Activated CD4-positive, alpha-beta memory T cell treated with anti-CD3 and anti-CD28 coated beads, Interleukin-2, amount 10 ng/mL, durations not matched to agents 7 days and 5 days (primary cell): ENCODE measurements at regions not wholly inside any gene's neighbourhood (a gene's known extent, or its start where the extent isn't known, plus 50 kb on each side); places are given as distances from the start of the nearest gene placed in this dataset.

ENCODE experiments used
- CTCF ChIA-PET: fragments of 350-600 bp; sonication (Branson Sonifier 250); formaldehyde crosslinking; loops from one replicate; lab custom pipeline; 2021; ENCODE audit warnings: antibody characterized with exemption, inconsistent platforms; lab: Charles Lee
- POLR2A ChIA-PET: fragments of 350-600 bp; sonication (Branson Sonifier 250); formaldehyde crosslinking; loops from one replicate; lab custom pipeline; 2021; ENCODE audit warnings: antibody characterized with exemption; lab: Charles Lee
- DNase-seq: peaks from one replicate; pipeline ENCODE4 v3.0.0-alpha.2; 2020
- H3K27ac Mint-ChIP-seq: one replicate; pipeline ENCODE4 v1.8.0; 2021; ENCODE audit warnings: mild to moderate bottlenecking, mixed read lengths
- H3K27me3 Mint-ChIP-seq: one replicate; pipeline ENCODE4 v1.8.0; 2021; ENCODE audit warnings: mixed read lengths
- H3K36me3 Mint-ChIP-seq: one replicate; pipeline ENCODE4 v1.8.0; 2021; ENCODE audit warnings: low read depth, mixed read lengths
- H3K4me1 Mint-ChIP-seq: one replicate; pipeline ENCODE4 v1.8.0; 2021; ENCODE audit warnings: mixed read lengths
- H3K4me3 Mint-ChIP-seq: one replicate; pipeline ENCODE4 v1.8.0; 2021; ENCODE audit warnings: mild to moderate bottlenecking, mixed read lengths
- H3K9me3 Mint-ChIP-seq: one replicate; pipeline ENCODE4 v1.8.0; 2021; ENCODE audit warnings: mixed read lengths

DNA sequence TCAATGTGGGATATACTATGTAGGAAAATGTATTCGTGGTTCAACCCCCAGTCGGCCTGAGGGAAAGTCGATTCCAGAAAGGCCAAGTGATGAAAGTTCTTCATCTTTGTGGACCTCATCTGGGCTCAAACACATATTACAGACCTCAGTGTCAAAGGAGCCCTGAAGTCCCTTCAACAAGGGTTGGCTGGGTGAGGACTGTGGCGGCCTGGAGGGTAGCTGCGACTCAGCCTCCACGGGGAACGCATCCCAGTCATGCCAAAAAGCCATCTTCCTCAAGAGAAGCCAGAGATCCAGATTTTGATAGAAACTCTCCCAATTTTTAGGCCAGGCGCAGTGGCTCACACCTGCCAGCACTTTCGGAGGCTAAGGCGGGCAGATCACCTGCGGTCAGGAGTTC is 158.6 kb upstream of the PTPN1 start:
- Mint-ChIP-seq H3K4me3 (no peak overlapping the region), H3K9me3 (no peaks in the 10 kb centered on the region), H3K27me3 (peaks cover 7% of the 10 kb centered on the region), H3K27ac (no peak overlapping the region), H3K4me1 (peaks cover 45% of the 10 kb centered on the region), H3K36me3 (no peaks in the 10 kb centered on the region)
- POLR2A ChIA-PET: no interaction called here
- no peak for DNase-seq
- CTCF ChIA-PET: no interaction called here

DNA sequence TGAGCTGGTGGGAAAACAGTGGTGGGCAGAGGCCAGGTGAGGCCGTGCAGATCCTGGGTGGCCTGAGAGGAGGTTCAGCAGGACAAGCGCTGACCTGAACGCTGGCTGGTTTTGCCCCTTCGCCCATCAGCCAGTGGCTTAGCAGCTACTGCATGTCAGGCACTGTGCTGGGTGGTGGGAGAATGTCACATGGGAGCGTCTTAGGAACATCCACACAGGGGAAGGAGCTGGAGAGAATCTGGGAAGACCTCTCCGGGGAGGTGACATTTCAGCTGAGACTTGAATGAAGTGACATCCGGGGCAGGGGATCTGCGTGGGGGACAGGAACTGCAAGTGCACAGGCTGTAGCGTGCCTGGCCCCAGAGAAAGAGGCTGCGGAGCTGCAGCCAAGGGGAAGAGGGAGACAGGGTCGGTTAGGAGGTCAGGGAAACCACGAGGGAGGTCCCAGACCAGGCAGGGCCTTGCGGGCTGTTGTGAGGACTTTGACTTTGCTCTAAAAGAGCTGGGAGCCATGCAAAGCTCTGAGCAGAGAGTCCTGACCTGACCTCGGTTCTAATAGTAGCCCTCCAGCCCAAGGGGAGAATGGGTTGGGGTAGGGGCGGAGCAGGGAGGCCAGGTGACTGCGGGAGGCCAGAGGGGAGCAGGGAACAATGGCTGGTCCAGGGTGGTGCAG is 156.8 kb upstream of the PTPN1 start:
- no peak overlapping the region for H3K27ac Mint-ChIP-seq
- no peak for DNase-seq
- no peaks in the 10 kb centered on the region for H3K36me3 Mint-ChIP-seq
- H3K9me3 Mint-ChIP-seq: no peaks in the 10 kb centered on the region
- POLR2A ChIA-PET: no interaction called here
- peaks cover 34% of the 10 kb centered on the region for H3K4me1 Mint-ChIP-seq
- peaks cover 7% of the 10 kb centered on the region for H3K27me3 Mint-ChIP-seq
- no peak overlapping the region for H3K4me3 Mint-ChIP-seq
- CTCF ChIA-PET: no interaction called here

DNA sequence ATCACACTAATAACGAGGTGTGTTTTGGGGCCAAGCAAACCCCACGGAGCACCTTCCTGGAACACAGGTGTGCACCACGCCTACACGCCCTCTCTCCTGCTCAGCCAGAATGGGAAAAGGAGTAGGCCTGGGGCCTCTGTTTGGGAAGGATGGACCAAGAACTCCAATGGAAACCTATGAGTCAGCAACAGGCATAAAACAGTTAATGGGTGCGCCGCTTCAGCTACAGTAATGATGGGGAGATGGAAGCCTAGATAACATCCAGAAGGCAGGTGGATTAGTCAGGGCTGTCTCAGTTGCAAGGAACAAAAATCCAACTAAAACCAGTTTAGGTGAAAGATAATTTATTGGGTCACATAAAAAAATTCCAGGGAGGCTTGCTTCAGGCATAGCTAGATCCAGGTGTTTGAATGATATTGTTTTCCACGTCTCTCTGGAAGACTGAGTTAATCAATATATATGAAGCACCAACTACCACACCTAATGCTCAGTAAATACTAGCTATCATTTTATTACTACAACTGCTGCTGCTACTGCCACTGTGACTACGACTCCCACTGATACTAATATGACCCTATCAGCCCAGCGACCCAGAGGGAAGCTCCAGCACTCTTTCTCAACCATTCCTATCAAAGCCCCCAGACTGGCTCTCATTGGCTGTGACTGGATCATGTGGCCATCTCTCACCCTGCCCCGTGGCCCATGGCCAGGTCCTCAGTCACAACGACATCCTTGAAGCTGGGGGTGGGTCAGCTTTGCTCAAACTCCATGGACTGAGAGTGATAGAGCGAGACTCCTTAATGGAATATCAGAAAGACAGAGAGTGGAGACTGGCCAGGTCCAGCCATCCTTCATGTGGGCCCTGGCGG is 155.2 kb upstream of the PTPN1 start:
- H3K9me3 Mint-ChIP-seq: no peaks in the 10 kb centered on the region
- POLR2A ChIA-PET: no interaction called here
- no peak overlapping the region for H3K4me3 Mint-ChIP-seq
- CTCF ChIA-PET: no interaction called here
- H3K27me3 Mint-ChIP-seq: peaks cover 7% of the 10 kb centered on the region
- H3K4me1 Mint-ChIP-seq: peaks cover 24% of the 10 kb centered on the region
- no peak overlapping the region for H3K27ac Mint-ChIP-seq
- no peak for DNase-seq
- H3K36me3 Mint-ChIP-seq: no peaks in the 10 kb centered on the region

DNA sequence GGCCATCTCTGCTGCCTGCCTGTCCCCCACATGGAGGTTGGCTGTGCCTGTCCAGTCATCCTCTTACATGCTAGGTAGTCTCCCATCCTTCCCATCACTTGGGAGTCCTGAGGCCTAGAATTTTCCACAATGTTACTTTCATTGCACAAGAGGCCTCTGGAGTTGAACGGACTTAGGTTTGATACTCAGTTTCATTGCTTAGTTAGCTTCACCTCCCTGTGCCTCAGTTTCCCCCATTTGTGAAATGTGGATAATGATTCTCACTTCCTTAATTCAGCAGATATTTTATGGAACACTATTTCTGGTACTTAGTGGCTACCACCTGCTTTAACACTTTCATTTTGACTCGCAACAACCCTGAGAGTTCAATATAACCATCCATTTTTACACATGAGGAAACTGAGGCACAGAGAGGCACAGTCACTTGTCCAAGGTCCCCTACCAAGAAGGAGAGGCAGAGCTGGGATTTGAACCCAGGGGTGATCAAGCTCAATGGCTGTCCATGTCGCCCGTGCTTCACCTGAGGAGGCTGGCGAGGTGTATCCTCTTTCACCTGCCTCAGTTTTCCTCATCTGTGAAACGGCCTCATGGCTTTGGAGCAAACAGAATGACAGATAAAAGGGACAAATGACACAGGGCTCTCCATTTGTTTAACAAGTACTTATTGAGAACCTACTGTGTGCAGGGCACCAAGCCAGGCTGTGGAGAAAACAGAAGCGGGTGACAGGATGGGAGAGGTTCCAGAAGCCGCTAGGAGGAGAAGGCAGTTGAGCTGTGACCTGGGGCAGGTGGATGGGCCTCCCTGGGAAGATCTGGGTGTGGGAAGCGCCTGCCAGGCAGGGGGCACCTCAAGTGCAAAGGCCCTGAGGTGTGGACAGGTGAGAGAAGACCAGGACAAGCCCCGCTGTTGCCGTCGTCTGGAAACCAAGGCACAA is 154.3 kb upstream of the PTPN1 start:
- POLR2A ChIA-PET: no interaction called here
- no peaks in the 10 kb centered on the region for H3K36me3 Mint-ChIP-seq
- H3K9me3 Mint-ChIP-seq: no peaks in the 10 kb centered on the region
- H3K27me3 Mint-ChIP-seq: peaks cover 7% of the 10 kb centered on the region
- no peak overlapping the region for H3K4me3 Mint-ChIP-seq
- CTCF ChIA-PET: no interaction called here
- no peak for DNase-seq
- H3K27ac Mint-ChIP-seq: no peak overlapping the region
- H3K4me1 Mint-ChIP-seq: peaks cover 17% of the 10 kb centered on the region

DNA sequence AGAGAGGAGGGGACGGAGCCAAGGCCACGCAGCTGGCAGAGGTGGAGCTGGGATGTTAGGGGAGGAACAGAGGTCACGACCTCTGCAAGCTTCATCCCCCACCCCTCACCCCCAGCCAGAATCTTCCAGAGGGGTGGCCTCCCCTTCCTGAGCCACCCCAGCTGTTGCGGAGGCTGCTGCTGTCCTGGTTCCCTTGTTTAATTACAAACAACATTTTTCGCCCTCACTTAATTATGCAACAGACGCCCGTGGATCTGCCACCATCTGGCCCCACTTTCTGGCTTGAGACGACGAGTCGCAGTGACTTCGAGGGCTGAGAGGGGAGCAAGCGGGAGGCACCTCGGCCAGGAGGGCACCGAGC is 153.7 kb upstream of the PTPN1 start:
- Mint-ChIP-seq H3K9me3 (no peaks in the 10 kb centered on the region), H3K4me3 (no peak overlapping the region), H3K27ac (no peak overlapping the region), H3K4me1 (peaks cover 13% of the 10 kb centered on the region), H3K36me3 (no peaks in the 10 kb centered on the region), H3K27me3 (peaks cover 7% of the 10 kb centered on the region)
- DNase-seq: no peak
- ChIA-PET CTCF (no interaction called here), POLR2A (no interaction called here)

DNA sequence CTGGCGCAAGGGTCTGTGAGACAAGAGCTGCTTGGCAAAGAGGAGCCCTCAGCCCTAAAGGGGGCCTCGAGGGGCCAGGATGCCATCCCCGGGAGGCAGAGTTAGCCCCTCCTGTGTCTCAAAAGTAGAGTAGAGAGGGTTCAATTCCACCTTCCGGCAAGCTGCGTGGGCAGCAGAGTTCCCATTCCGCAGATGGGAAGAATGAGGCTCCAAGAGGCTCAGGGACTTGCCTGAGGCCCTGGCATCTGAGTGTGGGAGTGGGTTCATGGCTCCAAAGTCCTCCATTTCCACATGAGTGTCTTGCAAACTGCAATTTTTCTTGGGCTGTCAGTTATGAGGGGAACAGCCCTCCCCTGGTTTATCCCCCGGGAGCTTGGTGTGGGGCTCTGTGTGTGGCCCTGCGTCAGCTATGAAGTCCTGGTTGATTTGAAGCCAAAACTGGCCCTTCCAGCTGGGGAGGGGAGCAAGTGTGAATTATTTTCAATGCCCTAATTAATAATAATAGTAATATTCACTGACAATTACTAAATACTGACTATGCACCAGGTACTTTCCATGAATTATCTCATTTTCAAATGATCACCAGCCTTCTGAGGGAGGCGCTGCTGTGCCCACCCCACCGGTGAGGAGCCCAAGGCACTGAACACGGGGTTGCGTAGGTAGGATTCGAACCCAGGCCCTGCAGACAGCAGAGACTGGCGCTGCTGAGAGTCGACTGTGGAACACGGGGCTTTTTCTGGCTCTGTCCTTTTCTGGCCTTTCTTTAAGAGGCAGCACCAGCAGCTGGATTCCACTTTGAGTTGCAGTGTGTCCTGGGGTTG is 153.0 kb upstream of the PTPN1 start:
- DNase-seq: no peak
- ChIA-PET CTCF (no interaction called here), POLR2A (interaction anchor here (1.4 kb wide), 1 partner anchor 19 kb away, joined by 3 read pairs; no protein-coding TSS in a partner anchor)
- Mint-ChIP-seq H3K9me3 (no peaks in the 10 kb centered on the region), H3K27me3 (peaks cover 5% of the 10 kb centered on the region), H3K4me1 (peaks cover 13% of the 10 kb centered on the region), H3K27ac (no peak overlapping the region), H3K36me3 (no peaks in the 10 kb centered on the region), H3K4me3 (no peak overlapping the region)

DNA sequence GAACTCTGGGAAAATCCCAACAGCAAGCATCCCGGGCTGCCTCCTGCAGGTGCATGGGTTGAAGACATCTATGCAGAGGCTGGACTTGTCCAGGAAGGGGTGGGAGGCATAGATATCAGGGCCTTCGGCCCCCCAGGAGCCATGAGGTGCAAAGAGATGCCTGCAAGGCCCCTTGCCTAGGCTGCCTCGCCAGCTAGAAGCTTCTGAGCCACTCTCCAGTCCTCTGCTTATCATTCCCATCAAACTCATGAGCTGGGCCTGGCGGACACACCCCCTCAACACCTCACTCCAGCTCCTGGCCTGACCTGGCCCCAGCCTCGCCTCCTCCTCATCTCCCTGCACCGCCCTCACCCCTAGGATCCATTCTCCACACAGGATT is 152.4 kb upstream of the PTPN1 start:
- H3K36me3 Mint-ChIP-seq: no peaks in the 10 kb centered on the region
- ChIA-PET POLR2A (interaction anchor here (1.4 kb wide), 1 partner anchor 19 kb away, joined by 3 read pairs; no protein-coding TSS in a partner anchor), CTCF (no interaction called here)
- H3K4me1 Mint-ChIP-seq: peaks cover 8% of the 10 kb centered on the region
- no peaks in the 10 kb centered on the region for H3K27me3 Mint-ChIP-seq
- no peak for DNase-seq
- no peak overlapping the region for H3K4me3 Mint-ChIP-seq
- no peak overlapping the region for H3K27ac Mint-ChIP-seq
- no peaks in the 10 kb centered on the region for H3K9me3 Mint-ChIP-seq

DNA sequence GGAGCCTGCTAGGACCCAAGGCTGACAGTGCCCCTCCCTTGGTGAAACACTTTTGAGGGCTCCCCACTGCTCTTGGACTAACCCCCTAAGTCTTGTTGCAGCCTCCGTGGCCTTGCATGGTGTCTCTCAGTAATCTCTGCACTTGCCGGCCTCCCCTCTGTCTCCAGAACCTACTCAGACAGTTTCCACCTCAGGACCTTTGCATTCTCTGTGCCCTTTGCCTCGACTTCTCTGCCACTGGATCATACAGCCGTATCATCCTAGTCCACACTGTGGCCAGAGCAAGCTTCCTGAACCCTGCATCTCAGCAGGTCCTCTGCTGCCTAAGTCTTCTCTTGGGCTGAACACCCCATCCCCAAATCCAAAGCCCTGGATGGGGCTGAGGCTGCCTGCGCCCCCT is 152.0 kb upstream of the PTPN1 start:
- ChIA-PET CTCF (no interaction called here), POLR2A (interaction anchor here (1.4 kb wide), 1 partner anchor 20 kb away, joined by 3 read pairs; no protein-coding TSS in a partner anchor)
- H3K27me3 Mint-ChIP-seq: peaks cover 2% of the 10 kb centered on the region
- no peaks in the 10 kb centered on the region for H3K36me3 Mint-ChIP-seq
- H3K9me3 Mint-ChIP-seq: no peaks in the 10 kb centered on the region
- no peak overlapping the region for H3K27ac Mint-ChIP-seq
- H3K4me1 Mint-ChIP-seq: peaks cover 4% of the 10 kb centered on the region
- no peak overlapping the region for H3K4me3 Mint-ChIP-seq
- DNase-seq: no peak

DNA sequence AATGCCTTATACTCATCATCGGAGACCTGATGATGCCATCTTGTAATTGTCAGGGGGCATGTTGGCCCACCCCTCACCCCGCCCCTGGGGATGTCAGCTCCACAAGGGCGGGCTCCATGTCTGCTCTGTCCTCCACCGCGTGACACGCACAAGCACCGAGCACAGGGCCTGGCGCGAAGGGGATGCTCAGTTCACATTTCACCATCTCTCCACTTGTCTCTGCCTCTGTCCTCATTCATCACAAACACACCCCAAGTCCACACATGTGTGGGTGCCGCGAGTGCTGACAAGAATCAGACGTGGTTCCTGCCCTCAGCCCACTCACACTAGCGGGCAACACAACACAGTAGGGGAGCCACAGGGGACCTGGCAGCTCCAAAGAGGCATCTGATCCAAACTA is 151.2 kb upstream of the PTPN1 start:
- POLR2A ChIA-PET: no interaction called here
- Mint-ChIP-seq H3K27me3 (peaks cover 7% of the 10 kb centered on the region), H3K9me3 (no peaks in the 10 kb centered on the region), H3K27ac (no peak overlapping the region), H3K4me1 (no peaks in the 10 kb centered on the region), H3K36me3 (no peaks in the 10 kb centered on the region), H3K4me3 (no peak overlapping the region)
- no peak for DNase-seq
- CTCF ChIA-PET: no interaction called here

DNA sequence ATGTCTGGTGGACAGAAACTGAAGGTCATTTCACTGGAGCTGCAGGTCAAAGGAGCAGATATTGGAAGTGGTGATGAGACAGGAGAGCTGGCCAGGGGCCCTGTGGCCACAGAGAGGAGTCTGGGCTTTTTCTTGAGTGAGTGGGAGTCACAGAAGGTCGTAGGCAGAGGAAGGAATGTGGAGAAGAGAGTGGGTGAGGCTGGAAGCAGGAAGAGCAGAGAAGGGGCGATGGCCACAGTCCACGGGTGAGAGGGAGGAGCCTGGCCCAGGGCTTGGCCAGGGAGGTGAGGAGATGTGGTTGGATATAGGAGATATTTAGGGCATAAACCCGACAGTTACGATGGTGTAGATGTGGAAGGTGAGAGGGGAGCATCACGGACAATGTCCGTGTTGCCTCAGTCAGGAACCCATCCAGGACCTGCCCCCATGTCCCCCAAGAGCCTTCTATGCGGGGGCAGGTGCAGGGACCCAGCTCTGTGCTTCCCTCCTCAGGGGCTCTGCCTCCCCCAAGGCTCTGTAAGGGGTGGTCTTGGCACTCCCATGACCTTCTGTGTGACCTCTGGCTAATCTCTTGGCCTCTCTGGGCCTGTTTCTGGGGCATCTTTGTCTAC is 150.5 kb upstream of the PTPN1 start:
- Mint-ChIP-seq H3K4me3 (no peak overlapping the region), H3K4me1 (no peaks in the 10 kb centered on the region), H3K9me3 (no peaks in the 10 kb centered on the region), H3K27me3 (peaks cover 11% of the 10 kb centered on the region), H3K27ac (no peak overlapping the region), H3K36me3 (no peaks in the 10 kb centered on the region)
- POLR2A ChIA-PET: no interaction called here
- CTCF ChIA-PET: no interaction called here
- DNase-seq: no peak

DNA sequence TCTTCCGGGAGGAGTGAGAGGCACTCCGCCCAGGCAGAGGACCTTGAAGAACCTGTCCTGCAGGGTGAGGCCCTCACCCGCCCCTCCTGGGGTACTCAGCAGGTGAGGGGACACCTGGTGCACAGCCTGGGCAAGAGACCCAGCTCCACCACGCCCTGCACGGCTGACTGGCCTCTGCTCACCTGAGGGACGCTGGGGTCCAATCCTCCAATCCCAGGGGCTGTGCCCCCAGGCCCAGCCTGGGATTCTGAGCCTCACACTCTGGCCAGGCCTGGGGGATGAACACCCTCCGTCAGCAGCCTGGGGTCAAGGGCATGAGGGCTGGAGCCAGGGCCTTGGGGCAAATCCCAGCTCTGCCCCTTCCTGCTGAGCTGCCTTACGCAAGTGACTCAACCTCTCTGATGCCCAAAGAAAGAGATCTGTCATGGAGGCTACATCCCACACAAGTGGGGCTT is 149.9 kb upstream of the PTPN1 start:
- POLR2A ChIA-PET: no interaction called here

DNA sequence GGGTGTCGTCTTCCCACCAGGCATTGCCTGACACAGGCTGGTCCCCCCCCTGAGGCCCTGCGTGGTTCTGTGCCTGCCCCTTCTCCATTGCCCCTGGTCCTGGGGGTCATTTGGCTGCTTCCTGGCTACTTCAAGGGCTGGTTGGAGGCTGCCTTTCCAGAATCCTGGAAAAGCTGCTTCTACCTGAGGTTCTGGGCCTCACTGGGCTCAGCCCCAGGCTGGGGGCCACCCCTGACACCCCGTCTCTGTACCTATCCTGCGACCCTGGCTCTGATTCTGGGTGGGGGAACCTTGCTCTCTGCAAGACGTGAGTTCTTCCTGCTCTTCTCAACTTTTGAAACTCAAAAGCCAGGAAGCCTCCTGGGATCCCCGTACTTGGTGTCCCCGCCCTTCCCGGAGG is 149.3 kb upstream of the PTPN1 start:
- H3K27me3 Mint-ChIP-seq: peaks cover 11% of the 10 kb centered on the region
- H3K36me3 Mint-ChIP-seq: no peaks in the 10 kb centered on the region
- DNase-seq: no peak
- POLR2A ChIA-PET: no interaction called here
- no peaks in the 10 kb centered on the region for H3K9me3 Mint-ChIP-seq
- CTCF ChIA-PET: no interaction called here
- peaks cover 1% of the 10 kb centered on the region for H3K4me1 Mint-ChIP-seq
- H3K4me3 Mint-ChIP-seq: no peak overlapping the region
- H3K27ac Mint-ChIP-seq: no peak overlapping the region

More for the DNA sequence above, 149.9 kb upstream of the PTPN1 start:
- H3K27me3 Mint-ChIP-seq: peaks cover 11% of the 10 kb centered on the region
- H3K27ac Mint-ChIP-seq: no peak overlapping the region
- H3K4me3 Mint-ChIP-seq: no peak overlapping the region
- no peaks in the 10 kb centered on the region for H3K36me3 Mint-ChIP-seq
- CTCF ChIA-PET: no interaction called here
- H3K4me1 Mint-ChIP-seq: no peaks in the 10 kb centered on the region
- H3K9me3 Mint-ChIP-seq: no peaks in the 10 kb centered on the region
- no peak for DNase-seq
